GM18867 (cell line): ENCODE measurements at regions not wholly inside any gene's neighbourhood (a gene's known extent, or its start where the extent isn't known, plus 50 kb on each side); places are given as distances from the start of the nearest gene placed in this dataset.
"Not testable (repeated sequence)": the region's sequence is repeated elsewhere in the genome, so short reads cannot be mapped to it uniquely, and the experiment has no call there.

Experiments used
- ATAC-seq: cut with Tn5 transposase; IDR thresholded peaks from one replicate; pipeline ENCODE4 v1.9.1; 2021; ENCODE audit warnings: mild to moderate bottlenecking, moderate library complexity; ENCODE audit not compliant: unreplicated experiment

- ATAC-seq = no peak
Measured at GRCh38 chr18:79595876-79596374, 83.7 kb upstream of the CTDP1 start.

- no peak for ATAC-seq
Measured at GRCh38 chr18:79596446-79597175, 83.0 kb upstream of the CTDP1 start.

- ATAC-seq = no peak
Measured at GRCh38 chr18:79597176-79597830, 82.3 kb upstream of the CTDP1 start.

GRCh38 chr18:79597831-79598632 is 81.6 kb upstream of the CTDP1 start:
- no peak for ATAC-seq

- ATAC-seq = no peak
Measured at GRCh38 chr18:79598633-79599175, 80.9 kb upstream of the CTDP1 start.

- ATAC-seq = no peak
Measured at GRCh38 chr18:79599441-79599931, 80.1 kb upstream of the CTDP1 start.

- ATAC-seq = no peak
Measured at GRCh38 chr18:79600141-79600540, 79.5 kb upstream of the CTDP1 start.

GRCh38 chr18:79600596-79600995 is 79.0 kb upstream of the CTDP1 start:
- no peak for ATAC-seq

- ATAC-seq = no peak
Measured at GRCh38 chr18:79601234-79601633, 78.4 kb upstream of the CTDP1 start.

GRCh38 chr18:79603321-79604204 is 76.0 kb upstream of the CTDP1 start:
- no peak for ATAC-seq

- no peak for ATAC-seq
Measured at GRCh38 chr18:79604205-79604912, 75.2 kb upstream of the CTDP1 start.

- ATAC-seq = no peak
Measured at GRCh38 chr18:79604913-79605880, 74.4 kb upstream of the CTDP1 start.

GRCh38 chr18:79606071-79606470 is 73.5 kb upstream of the CTDP1 start:
- not testable (repeated sequence) for ATAC-seq

GRCh38 chr18:79606621-79607331 is 72.8 kb upstream of the CTDP1 start:
- no peak for ATAC-seq

GRCh38 chr18:79607361-79607952 is 72.1 kb upstream of the CTDP1 start:
- ATAC-seq = no peak

- no peak for ATAC-seq
Measured at GRCh38 chr18:79608069-79608468, 71.5 kb upstream of the CTDP1 start.

- ATAC-seq = no peak
Measured at GRCh38 chr18:79608535-79608934, 71.1 kb upstream of the CTDP1 start.
